ENCODE measurements at regions not wholly inside any gene's neighbourhood (a gene's known extent, or its start where the extent isn't known, plus 50 kb on each side); places are given as distances from the start of the nearest gene placed in this dataset.

DNA sequence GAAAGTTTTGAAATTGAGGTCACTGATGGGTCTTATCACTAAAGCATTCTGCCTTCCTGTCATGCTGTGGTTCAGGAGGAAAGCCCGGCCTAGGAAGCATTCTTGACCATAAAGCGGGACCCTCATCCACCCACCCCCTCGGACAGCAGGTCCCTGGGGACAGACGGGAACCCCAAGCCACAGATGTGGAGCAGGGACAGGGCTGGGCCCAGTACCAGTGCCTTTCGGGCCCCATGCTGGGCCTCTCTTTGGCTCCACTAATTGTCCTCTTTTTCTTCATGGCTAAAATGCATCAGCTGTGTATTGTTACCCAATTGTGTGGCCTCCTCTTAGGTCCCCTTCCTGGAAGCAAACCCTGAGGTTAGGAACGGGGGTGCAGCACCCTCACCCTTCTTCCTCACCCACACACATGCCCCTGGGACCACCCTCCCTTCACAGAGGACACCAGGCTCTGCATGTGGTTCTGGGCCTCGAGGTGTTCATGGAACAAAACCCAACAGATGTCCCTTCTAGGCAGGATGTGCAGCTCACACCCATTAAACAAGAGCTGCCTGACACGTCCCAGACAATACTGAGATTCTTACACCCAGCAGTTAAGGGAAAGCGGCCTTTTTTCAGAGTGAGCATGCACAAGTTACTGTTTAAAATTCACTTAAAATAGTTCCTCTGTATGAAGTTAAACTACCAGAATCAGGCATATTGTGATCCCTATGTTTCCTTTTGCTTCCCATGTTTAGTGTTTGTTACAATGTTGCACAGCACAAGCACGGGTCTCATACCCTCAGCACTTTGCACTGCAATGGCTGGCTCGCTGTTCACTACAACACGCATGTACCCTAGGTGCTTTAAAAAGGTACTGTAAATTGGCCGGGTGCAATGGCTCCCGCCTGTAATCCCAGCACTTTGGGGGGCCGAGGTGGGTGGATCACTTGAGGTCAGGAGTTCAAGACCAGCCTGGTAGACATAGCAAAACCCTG, 807.6 kb downstream of the BRD1 start:
- TF ChIP-seq MYC (IDR thresholded peaks at IDR 0.05; ENCODE audit: low read depth, low read length) = no peak
- TF ChIP-seq, protein P1, sequence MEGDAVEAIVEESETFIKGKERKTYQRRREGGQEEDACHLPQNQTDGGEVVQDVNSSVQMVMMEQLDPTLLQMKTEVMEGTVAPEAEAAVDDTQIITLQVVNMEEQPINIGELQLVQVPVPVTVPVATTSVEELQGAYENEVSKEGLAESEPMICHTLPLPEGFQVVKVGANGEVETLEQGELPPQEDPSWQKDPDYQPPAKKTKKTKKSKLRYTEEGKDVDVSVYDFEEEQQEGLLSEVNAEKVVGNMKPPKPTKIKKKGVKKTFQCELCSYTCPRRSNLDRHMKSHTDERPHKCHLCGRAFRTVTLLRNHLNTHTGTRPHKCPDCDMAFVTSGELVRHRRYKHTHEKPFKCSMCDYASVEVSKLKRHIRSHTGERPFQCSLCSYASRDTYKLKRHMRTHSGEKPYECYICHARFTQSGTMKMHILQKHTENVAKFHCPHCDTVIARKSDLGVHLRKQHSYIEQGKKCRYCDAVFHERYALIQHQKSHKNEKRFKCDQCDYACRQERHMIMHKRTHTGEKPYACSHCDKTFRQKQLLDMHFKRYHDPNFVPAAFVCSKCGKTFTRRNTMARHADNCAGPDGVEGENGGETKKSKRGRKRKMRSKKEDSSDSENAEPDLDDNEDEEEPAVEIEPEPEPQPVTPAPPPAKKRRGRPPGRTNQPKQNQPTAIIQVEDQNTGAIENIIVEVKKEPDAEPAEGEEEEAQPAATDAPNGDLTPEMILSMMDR (IDR thresholded peaks at IDR 0.05; ENCODE audit: low read depth, low read length) = no peak
- TF ChIP-seq POLR2A (IDR thresholded peaks at IDR 0.05; ENCODE audit: extremely low read depth, insufficient read length) = no peak
- TF ChIP-seq, protein P2, sequence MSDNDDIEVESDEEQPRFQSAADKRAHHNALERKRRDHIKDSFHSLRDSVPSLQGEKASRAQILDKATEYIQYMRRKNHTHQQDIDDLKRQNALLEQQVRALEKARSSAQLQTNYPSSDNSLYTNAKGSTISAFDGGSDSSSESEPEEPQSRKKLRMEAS (IDR thresholded peaks at IDR 0.05; ENCODE audit: low read depth, low read length) = no peak

Measured in NB4 (cell line).